Activated CD4-positive, alpha-beta T cell treated with anti-CD3 and anti-CD28 coated beads for 48 hours (primary cell): ENCODE measurements at regions not wholly inside any gene's neighbourhood (a gene's known extent, or its start where the extent isn't known, plus 50 kb on each side); places are given as distances from the start of the nearest gene placed in this dataset.
"Not testable (repeated sequence)": the region's sequence is repeated elsewhere in the genome, so short reads cannot be mapped to it uniquely, and the experiment has no call there.

Experiments
- DNase-seq: peaks from one replicate; pipeline ENCODE4 v3.0.0-alpha.2; 2020

- DNase-seq, result no peak
These were observed 292.9 kb upstream of the SLC14A2 start for GRCh38 chr18:45322343-45322742.

GRCh38 chr18:45324101-45324494, 291.2 kb upstream of the SLC14A2 start:
- DNase-seq, result no peak

GRCh38 chr18:45324495-45325113, 290.7 kb upstream of the SLC14A2 start:
- DNase-seq, result no peak

GRCh38 chr18:45325778-45326177, 289.5 kb upstream of the SLC14A2 start:
- DNase-seq, result no peak

- DNase-seq, result no peak
These were observed 288.8 kb upstream of the SLC14A2 start for GRCh38 chr18:45326505-45326904.

GRCh38 chr18:45328296-45328695, 287.0 kb upstream of the SLC14A2 start:
- DNase-seq, result no peak

- no peak for DNase-seq
These were observed 286.5 kb upstream of the SLC14A2 start for GRCh38 chr18:45328811-45329210.

- no peak for DNase-seq
These were observed 286.0 kb upstream of the SLC14A2 start for GRCh38 chr18:45329316-45329715.

GRCh38 chr18:45330170-45330594, 285.1 kb upstream of the SLC14A2 start:
- DNase-seq, result no peak

- DNase-seq, result no peak
These were observed 282.4 kb upstream of the SLC14A2 start for GRCh38 chr18:45332871-45333270.

- no peak for DNase-seq
These were observed 281.1 kb upstream of the SLC14A2 start for GRCh38 chr18:45334191-45334590.

- no peak for DNase-seq
These were observed 279.8 kb upstream of the SLC14A2 start for GRCh38 chr18:45335282-45336043.

GRCh38 chr18:45336448-45336847, 278.8 kb upstream of the SLC14A2 start:
- DNase-seq, result no peak

GRCh38 chr18:45337477-45337876, 277.8 kb upstream of the SLC14A2 start:
- DNase-seq, result no peak

GRCh38 chr18:45339810-45340550, 275.3 kb upstream of the SLC14A2 start:
- DNase-seq, result no peak

GRCh38 chr18:45340884-45341283, 274.4 kb upstream of the SLC14A2 start:
- DNase-seq, result no peak

- no peak for DNase-seq
These were observed 273.8 kb upstream of the SLC14A2 start for GRCh38 chr18:45341454-45341853.

GRCh38 chr18:45342166-45342565, 273.1 kb upstream of the SLC14A2 start:
- DNase-seq, result no peak

- no peak for DNase-seq
These were observed 272.6 kb upstream of the SLC14A2 start for GRCh38 chr18:45342653-45343052.

- no peak for DNase-seq
These were observed 271.9 kb upstream of the SLC14A2 start for GRCh38 chr18:45343365-45343764.

- DNase-seq, result not testable (repeated sequence)
These were observed 270.6 kb upstream of the SLC14A2 start for GRCh38 chr18:45344680-45345079.

- DNase-seq, result no peak
These were observed 266.3 kb upstream of the SLC14A2 start for GRCh38 chr18:45349019-45349418.

- no peak for DNase-seq
These were observed 265.8 kb upstream of the SLC14A2 start for GRCh38 chr18:45349467-45349866.
